Ovary (tissue), 3 donors: ENCODE measurements at regions not wholly inside any gene's neighbourhood (a gene's known extent, or its start where the extent isn't known, plus 50 kb on each side); places are given as distances from the start of the nearest gene placed in this dataset.

ENCODE experiments used
- EP300 ChIP-seq: sonication (generic); formaldehyde crosslinking; IDR thresholded peaks from one replicate; pipeline ENCODE4 v1.6.1; 2017; ENCODE audit warnings: antibody characterized with exemption
- POLR2A ChIP-seq: fragments of 450-650 bp; IDR thresholded peaks from one replicate; pipeline ENCODE4 v1.6.1; 2017; ENCODE audit warnings: antibody characterized with exemption, mild to moderate bottlenecking, moderate library complexity
- TF ChIP-seq, protein P1 (sequence below), 3 donors: fragments of 450-650 bp in 2 of 3; fragments of 200-600 bp in 1 of 3; IDR thresholded peaks; one replicate each; pipeline versions ENCODE4 v1.5.1 to v1.8.0; 2016 to 2022; ENCODE audit warnings: antibody characterized with exemption in 3 of 3, mild to moderate bottlenecking in 1 of 3
- donor health status: DM: no; HTN: no; CAD: no.

DNA sequence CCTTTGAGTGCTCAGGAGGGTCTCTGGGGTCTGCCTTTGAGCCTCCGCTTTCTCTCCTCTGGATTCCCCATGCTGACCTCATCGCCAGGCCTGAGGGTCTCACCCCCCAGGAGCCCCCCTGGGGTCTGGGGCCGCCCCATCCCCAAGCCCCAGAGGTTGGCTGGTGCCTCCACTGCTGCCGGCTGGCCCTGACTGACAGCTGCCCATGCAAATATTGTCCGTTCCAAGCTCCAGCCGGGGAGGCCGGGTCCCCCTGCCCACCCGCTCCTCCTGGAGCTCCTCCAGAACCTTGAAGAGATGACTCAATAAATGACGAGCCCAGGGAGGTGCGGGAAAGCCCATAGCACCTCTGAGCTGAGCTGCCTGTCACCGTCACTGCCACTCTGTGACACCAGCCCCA, 173.8 kb downstream of the RBFOX3 start:
- TF ChIP-seq, protein P1, sequence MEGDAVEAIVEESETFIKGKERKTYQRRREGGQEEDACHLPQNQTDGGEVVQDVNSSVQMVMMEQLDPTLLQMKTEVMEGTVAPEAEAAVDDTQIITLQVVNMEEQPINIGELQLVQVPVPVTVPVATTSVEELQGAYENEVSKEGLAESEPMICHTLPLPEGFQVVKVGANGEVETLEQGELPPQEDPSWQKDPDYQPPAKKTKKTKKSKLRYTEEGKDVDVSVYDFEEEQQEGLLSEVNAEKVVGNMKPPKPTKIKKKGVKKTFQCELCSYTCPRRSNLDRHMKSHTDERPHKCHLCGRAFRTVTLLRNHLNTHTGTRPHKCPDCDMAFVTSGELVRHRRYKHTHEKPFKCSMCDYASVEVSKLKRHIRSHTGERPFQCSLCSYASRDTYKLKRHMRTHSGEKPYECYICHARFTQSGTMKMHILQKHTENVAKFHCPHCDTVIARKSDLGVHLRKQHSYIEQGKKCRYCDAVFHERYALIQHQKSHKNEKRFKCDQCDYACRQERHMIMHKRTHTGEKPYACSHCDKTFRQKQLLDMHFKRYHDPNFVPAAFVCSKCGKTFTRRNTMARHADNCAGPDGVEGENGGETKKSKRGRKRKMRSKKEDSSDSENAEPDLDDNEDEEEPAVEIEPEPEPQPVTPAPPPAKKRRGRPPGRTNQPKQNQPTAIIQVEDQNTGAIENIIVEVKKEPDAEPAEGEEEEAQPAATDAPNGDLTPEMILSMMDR (IDR thresholded peaks at IDR 0.05), result no peak
- no peak for TF ChIP-seq POLR2A
- no peak for TF ChIP-seq EP300
